AG04449 (cell line): ENCODE measurements at regions not wholly inside any gene's neighbourhood (a gene's known extent, or its start where the extent isn't known, plus 50 kb on each side); places are given as distances from the start of the nearest gene placed in this dataset.

ENCODE experiments used
- CTCF ChIA-PET: fragments of 350-600 bp; formaldehyde crosslinking; extraction: SDS; loops from one replicate; lab custom pipeline; 2021; ENCODE audit warnings: antibody characterized with exemption; lab: Yijun Ruan, JAX
- POLR2A ChIA-PET: fragments of 400-600, 350-600 bp; formaldehyde crosslinking; extraction: SDS; loops from one replicate; lab custom pipeline; 2020; ENCODE audit warnings: antibody characterized with exemption, inconsistent platforms; lab: Yijun Ruan, JAX
- DNase-seq: peaks from one replicate; pipeline ENCODE4 v3.0.0-alpha.2; 2010; ENCODE audit warnings: low read depth, low spot score
- H3K4me3 ChIP-seq: 2 replicates; pipeline ENCODE4 v1.5.1; 2011; ENCODE audit warnings: low read depth, mild to moderate bottlenecking, control low read depth, low read length
- TF ChIP-seq, protein P1 (sequence below): IDR thresholded peaks from one replicate; pipeline ENCODE4 v1.5.1; 2011; ENCODE audit warnings: mild to moderate bottlenecking, moderate library complexity, low read length, control low read depth, inconsistent platforms; ENCODE audit not compliant: insufficient read depth; ENCODE audit errors: missing control alignments

DNA sequence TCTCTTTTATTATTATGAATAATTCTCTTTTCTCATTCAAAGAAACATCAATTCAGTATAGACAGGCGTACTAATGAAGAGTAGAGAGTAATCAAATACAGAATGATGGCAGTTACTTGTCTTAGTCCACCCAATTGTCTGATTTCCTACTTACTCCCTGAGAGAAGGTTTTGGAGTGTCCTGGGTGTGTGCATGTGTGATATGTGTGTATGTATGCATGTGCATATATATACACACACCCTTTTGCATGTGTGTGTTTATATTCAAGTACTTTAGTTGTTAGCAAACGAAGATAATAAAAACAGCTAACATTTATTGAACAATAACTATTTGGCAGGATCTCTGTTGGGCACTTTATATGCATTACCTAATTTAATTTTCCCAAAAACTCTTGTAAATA, 63.2 kb upstream of the CCDC190 start:
- DNase-seq: no peak
- TF ChIP-seq, protein P1, sequence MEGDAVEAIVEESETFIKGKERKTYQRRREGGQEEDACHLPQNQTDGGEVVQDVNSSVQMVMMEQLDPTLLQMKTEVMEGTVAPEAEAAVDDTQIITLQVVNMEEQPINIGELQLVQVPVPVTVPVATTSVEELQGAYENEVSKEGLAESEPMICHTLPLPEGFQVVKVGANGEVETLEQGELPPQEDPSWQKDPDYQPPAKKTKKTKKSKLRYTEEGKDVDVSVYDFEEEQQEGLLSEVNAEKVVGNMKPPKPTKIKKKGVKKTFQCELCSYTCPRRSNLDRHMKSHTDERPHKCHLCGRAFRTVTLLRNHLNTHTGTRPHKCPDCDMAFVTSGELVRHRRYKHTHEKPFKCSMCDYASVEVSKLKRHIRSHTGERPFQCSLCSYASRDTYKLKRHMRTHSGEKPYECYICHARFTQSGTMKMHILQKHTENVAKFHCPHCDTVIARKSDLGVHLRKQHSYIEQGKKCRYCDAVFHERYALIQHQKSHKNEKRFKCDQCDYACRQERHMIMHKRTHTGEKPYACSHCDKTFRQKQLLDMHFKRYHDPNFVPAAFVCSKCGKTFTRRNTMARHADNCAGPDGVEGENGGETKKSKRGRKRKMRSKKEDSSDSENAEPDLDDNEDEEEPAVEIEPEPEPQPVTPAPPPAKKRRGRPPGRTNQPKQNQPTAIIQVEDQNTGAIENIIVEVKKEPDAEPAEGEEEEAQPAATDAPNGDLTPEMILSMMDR: no peak
- ChIA-PET POLR2A (no interaction called here), CTCF (interaction anchor here (1.3 to 1.7 kb wide), 2 partner anchors 30 to 251 kb away, joined by 4 read pairs; no protein-coding TSS in a partner anchor)
- no peak overlapping the region for H3K4me3 ChIP-seq

DNA sequence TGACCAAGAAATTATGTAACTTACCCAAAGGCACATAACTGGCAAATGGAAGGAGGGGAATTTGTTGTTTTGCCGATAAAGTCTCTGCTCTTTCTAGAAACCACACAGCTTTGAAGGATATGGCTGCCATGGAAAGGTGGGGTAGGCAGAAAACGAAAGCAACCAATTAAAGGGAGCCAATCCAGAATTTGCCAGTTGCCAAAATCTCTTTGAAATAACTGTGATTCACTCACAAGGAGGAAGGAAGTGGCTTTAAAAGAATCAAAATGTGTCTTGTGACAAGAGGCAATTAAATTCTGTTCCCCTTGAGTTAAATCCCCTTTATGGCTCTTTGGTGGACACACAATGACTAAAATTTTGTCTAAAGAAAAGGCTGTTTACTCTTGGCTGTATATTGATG, 61.2 kb upstream of the CCDC190 start:
- no peak for DNase-seq
- POLR2A ChIA-PET: no interaction called here
- H3K4me3 ChIP-seq: no peak overlapping the region
- CTCF ChIA-PET: no interaction called here
- TF ChIP-seq, protein P1: no peak

DNA sequence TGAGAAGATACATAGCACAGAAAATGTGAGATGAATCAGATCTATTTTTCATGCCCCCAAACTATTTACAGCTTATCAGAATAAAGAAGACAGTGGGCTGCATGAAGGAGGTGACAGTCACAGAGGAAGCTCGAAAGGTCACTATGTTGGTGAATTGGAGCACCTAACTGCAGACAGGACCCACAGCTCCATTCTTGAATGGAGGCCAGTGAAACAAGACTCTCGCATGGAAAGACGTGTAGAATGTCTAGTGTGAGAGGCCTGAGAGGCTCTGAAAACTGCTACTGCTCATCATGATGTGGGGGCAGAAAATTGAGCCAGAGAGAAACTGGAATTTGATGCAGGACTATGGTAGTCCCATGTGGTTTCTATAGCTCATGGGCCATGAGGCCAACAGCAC, 60.3 kb upstream of the CCDC190 start:
- TF ChIP-seq, protein P1: no peak
- CTCF ChIA-PET: interaction anchor here (1.2 kb wide), 1 partner anchor 15 kb away, joined by 3 read pairs; no protein-coding TSS in a partner anchor

DNA sequence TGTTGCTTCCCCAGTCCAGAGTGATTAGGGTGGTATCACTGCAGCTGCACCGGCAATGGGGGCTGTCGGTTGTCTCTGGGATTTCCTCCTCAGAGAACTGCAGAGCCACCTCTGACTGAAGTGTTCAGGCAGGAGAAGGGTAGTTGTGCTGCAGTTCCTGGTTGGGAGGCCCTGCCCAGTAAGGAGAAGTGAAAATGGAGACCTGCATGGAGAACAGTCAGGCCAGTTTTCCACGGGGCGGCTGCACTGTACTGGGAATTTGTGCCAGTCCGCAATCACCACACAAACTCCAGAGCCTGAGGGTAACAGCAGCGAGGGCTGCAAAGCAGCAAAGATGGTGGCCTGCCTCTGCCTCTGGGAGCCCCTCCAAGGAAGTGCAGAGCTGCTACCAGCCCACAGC, 58.1 kb upstream of the CCDC190 start:
- POLR2A ChIA-PET: interaction anchor here (1.3 kb wide), 1 partner anchor 12 kb away, joined by 3 read pairs; no protein-coding TSS in a partner anchor

More for the DNA sequence above, 60.3 kb upstream of the CCDC190 start:
- POLR2A ChIA-PET: no interaction called here
- DNase-seq: no peak
- no peak overlapping the region for H3K4me3 ChIP-seq

GRCh38 chr1:162918151-162918754, 57.3 kb upstream of the CCDC190 start:
- no peak overlapping the region for H3K4me3 ChIP-seq
- ChIA-PET CTCF (no interaction called here), POLR2A (interaction anchor here (1.3 kb wide), 1 partner anchor 12 kb away, joined by 3 read pairs; no protein-coding TSS in a partner anchor)
- no peak for DNase-seq
- TF ChIP-seq, protein P1: no peak

More for the DNA sequence above, 58.1 kb upstream of the CCDC190 start:
- no peak for DNase-seq
- TF ChIP-seq, protein P1: no peak
- CTCF ChIA-PET: no interaction called here
- no peak overlapping the region for H3K4me3 ChIP-seq

DNA sequence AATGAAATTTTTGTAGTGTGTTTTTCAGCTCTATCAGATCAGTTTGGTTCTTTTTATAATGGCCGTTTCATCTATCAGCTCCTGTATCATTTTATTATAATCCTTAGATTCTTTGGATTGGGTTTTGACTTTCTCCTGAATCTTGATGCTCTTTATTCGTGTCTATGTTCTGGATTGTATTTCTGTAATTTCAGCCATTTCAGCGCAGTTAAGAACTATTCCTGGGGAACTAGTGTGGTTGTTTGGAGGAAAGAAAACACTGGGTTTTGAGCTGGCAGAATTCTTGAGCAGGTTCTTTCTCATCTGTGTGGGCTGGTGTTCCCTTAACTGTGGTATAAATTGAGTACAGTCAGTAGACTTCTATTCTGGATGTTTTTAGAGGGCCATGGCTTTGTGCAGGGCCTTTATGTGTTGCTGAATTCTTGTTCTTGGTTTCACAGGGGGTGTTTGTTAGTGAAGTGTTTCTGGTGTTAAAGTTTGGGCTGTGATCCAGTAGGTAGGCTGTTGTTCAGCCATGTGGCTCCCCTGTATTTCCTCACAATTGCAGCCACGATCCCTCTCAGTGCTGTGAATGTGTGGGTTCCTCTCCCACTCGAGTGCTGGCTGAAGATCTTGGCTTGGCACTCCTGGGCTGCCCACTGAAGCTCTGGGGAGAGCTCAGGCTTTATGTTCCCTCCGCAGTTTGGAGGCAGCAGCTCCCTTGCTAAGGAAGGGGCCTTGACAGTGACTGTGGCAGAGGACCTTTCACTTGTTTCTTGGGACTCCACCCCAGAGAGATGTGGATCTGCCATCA, 56.0 kb upstream of the CCDC190 start:
- ChIA-PET POLR2A (no interaction called here), CTCF (interaction anchor here (2.1 kb wide), 1 partner anchor 39 kb away, joined by 5 read pairs; no protein-coding TSS in a partner anchor)
- no peak for DNase-seq
- TF ChIP-seq, protein P1: no peak
- H3K4me3 ChIP-seq: no peak overlapping the region
